22Rv1 (cell line): ENCODE measurements at regions not wholly inside any gene's neighbourhood (a gene's known extent, or its start where the extent isn't known, plus 50 kb on each side); places are given as distances from the start of the nearest gene placed in this dataset.

ENCODE experiments used
- ZFX ChIP-seq: fragments of 450-650 bp; IDR thresholded peaks from 2 replicates; pipeline ENCODE4 v1.6.1; 2017; ENCODE audit warnings: antibody characterized with exemption, borderline replicate concordance
- TF ChIP-seq, protein P1 (sequence below): fragments of 450-650 bp; IDR thresholded peaks from 2 replicates; pipeline ENCODE4 v1.5.1; 2017; ENCODE audit warnings: mild to moderate bottlenecking

DNA sequence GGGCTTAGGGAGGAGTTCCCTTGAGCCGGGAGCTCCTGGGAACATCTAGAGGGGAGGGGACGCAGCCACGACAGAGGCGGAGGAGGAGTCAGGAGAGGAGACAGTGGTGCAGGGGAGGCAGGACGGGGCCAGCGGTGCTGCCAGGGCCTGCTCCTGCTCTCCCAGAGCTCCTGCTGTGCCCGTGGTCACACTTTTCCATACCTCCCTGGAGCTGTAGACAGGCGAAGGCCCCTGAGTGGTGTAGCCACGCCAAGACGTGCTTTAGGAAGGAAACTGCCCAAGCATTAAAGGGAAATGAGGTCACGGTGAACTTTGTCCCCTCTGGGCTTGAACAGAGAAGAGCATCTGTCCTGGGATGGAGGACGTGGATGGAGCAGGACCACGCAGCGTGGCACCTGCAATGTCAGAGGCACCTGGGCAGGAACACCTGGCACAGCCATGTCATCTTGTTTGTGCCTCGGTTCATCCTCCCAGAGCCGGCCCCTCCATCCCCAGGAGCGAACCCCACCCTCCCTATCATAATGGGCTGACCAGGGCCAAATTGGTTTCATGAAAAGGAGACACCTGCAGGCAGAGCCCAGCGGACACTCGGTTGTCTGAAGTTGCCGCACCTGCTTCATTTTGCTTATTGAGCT lies 239.5 kb upstream of the SFSWAP start:
- TF ChIP-seq, protein P1, sequence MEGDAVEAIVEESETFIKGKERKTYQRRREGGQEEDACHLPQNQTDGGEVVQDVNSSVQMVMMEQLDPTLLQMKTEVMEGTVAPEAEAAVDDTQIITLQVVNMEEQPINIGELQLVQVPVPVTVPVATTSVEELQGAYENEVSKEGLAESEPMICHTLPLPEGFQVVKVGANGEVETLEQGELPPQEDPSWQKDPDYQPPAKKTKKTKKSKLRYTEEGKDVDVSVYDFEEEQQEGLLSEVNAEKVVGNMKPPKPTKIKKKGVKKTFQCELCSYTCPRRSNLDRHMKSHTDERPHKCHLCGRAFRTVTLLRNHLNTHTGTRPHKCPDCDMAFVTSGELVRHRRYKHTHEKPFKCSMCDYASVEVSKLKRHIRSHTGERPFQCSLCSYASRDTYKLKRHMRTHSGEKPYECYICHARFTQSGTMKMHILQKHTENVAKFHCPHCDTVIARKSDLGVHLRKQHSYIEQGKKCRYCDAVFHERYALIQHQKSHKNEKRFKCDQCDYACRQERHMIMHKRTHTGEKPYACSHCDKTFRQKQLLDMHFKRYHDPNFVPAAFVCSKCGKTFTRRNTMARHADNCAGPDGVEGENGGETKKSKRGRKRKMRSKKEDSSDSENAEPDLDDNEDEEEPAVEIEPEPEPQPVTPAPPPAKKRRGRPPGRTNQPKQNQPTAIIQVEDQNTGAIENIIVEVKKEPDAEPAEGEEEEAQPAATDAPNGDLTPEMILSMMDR: no peak
- no peak for TF ChIP-seq ZFX
